SK-N-SH (cell line): ENCODE measurements at regions not wholly inside any gene's neighbourhood (a gene's known extent, or its start where the extent isn't known, plus 50 kb on each side); places are given as distances from the start of the nearest gene placed in this dataset.

Source experiments
- CTCF ChIA-PET: fragments of 300-600, 350-600 bp; formaldehyde crosslinking; extraction: SDS; loops from one replicate; lab custom pipeline; 2021; lab: Yijun Ruan, JAX
- POLR2A ChIA-PET: fragments of 350-600 bp; sonication (Branson Sonifier 250); formaldehyde crosslinking; extraction: SDS; loops from one replicate; lab custom pipeline; 2020; ENCODE audit warnings: antibody characterized with exemption, inconsistent platforms; lab: Yijun Ruan, JAX
- DNase-seq: peaks from one replicate; pipeline ENCODE4 v3.0.0; 2012
- H2AFZ ChIP-seq: fragments of 200-600 bp; sonication (generic); 2 replicates; pipeline ENCODE4 v1.8.1; 2016; ENCODE audit warnings: antibody characterized with exemption, mild to moderate bottlenecking, low read depth
- H3F3A ChIP-seq: fragments of 200-600 bp; sonication (generic); replicated peaks from 2 replicates; pipeline ENCODE3; 2016; ENCODE audit warnings: antibody characterized with exemption, mild to moderate bottlenecking; ENCODE audit not compliant: insufficient read depth
- H3K27ac ChIP-seq, 2 experiments: fragments of 200-500 bp in 1 of 2; fragments of 200-600 bp in 1 of 2; sonication (Bioruptor generic) in 1 of 2; sonication (generic), shearing (Covaris generic) in 1 of 2; 2 replicates each; pipeline versions ENCODE4 v1.5.1 to v1.6.1; 2014 to 2016; ENCODE audit warnings: low read depth in 2 of 2, inconsistent platforms in 1 of 2, low read length in 1 of 2, mild to moderate bottlenecking in 1 of 2, mixed read lengths in 1 of 2
- H3K27me3 ChIP-seq: fragments of 200-600 bp; sonication (generic), shearing (Covaris generic); 2 replicates; pipeline ENCODE4 v1.6.1; 2016; ENCODE audit warnings: mixed run types; ENCODE audit not compliant: insufficient read depth
- H3K36me3 ChIP-seq, 2 experiments: fragments of 200-500 bp in 1 of 2; fragments of 200-600 bp in 1 of 2; sonication (Bioruptor generic) in 1 of 2; sonication (generic) in 1 of 2; replicated peaks in 1 of 2; 2 replicates each; pipeline versions ENCODE3 to v1.5.1; 2014 to 2016; ENCODE audit warnings: low read length in 1 of 2, mild to moderate bottlenecking in 1 of 2; ENCODE audit not compliant: insufficient read depth in 2 of 2, control insufficient read depth in 1 of 2
- H3K4me1 ChIP-seq, 2 experiments: fragments of 200-500 bp in 1 of 2; fragments of 200-600 bp in 1 of 2; sonication (Bioruptor generic) in 1 of 2; sonication (generic), shearing (Covaris generic) in 1 of 2; 2 replicates each; pipeline versions ENCODE4 v1.5.1 to v1.6.1; 2014 to 2016; ENCODE audit warnings: low read depth in 1 of 2, low read length in 1 of 2, mixed run types in 1 of 2; ENCODE audit not compliant: insufficient read depth in 2 of 2, control insufficient read depth in 1 of 2
- H3K4me2 ChIP-seq: fragments of 200-600 bp; sonication (generic), shearing (Covaris generic); 2 replicates; pipeline ENCODE4 v1.6.1; 2017; ENCODE audit warnings: mixed run types
- H3K4me3 ChIP-seq, 2 experiments: fragments of 200-500 bp in 1 of 2; fragments of 200-600 bp in 1 of 2; sonication (Bioruptor generic) in 1 of 2; sonication (generic), shearing (Covaris generic) in 1 of 2; 2 replicates each; pipeline versions ENCODE4 v1.5.1 to v1.8.1; 2014 to 2016; ENCODE audit warnings: low read depth in 2 of 2, inconsistent platforms in 1 of 2, low read length in 1 of 2, mild to moderate bottlenecking in 1 of 2, mixed read lengths in 1 of 2, moderate library complexity in 1 of 2
- H3K79me2 ChIP-seq: fragments of 200-600 bp; sonication (generic); 2 replicates; pipeline ENCODE4 v1.8.1; 2017; ENCODE audit warnings: mild to moderate bottlenecking; ENCODE audit not compliant: insufficient read depth
- H3K9ac ChIP-seq: fragments of 200-600 bp; sonication (generic); 2 replicates; pipeline ENCODE4 v1.6.1; 2017; ENCODE audit warnings: mixed run types
- H3K9me2 ChIP-seq: fragments of 200-600 bp; sonication (generic); 2 replicates; pipeline ENCODE4 v1.6.1; 2017; ENCODE audit warnings: mixed run types
- H3K9me3 ChIP-seq: fragments of 200-600 bp; sonication (generic); 2 replicates; pipeline ENCODE4 v1.6.1; 2017; ENCODE audit warnings: mixed run types, mild to moderate bottlenecking, moderate library complexity
- H4K20me1 ChIP-seq: fragments of 200-600 bp; sonication (generic); 2 replicates; pipeline ENCODE4 v1.6.1; 2017; ENCODE audit warnings: mild to moderate bottlenecking, mixed run types; ENCODE audit not compliant: insufficient read depth
- CTCF ChIP-seq: fragments of 200-600 bp; sonication (generic); IDR thresholded peaks from 2 replicates; pipeline ENCODE4 v1.6.1; 2017; ENCODE audit warnings: antibody characterized with exemption, mild to moderate bottlenecking, moderate library complexity
- ELF1 ChIP-seq: IDR thresholded peaks from 2 replicates; pipeline ENCODE4 v1.4.0; 2012
- EZH2phosphoT487 ChIP-seq: fragments of 200-600 bp; sonication (generic); IDR thresholded peaks from 2 replicates; pipeline ENCODE4 v1.6.1; 2017; ENCODE audit warnings: low read depth, mixed run types, mild to moderate bottlenecking, antibody characterized with exemption, moderate library complexity, borderline replicate concordance
- FOSL2 ChIP-seq: IDR thresholded peaks from 2 replicates; pipeline ENCODE4 v1.4.0; 2012; ENCODE audit warnings: low read depth, mild to moderate bottlenecking, moderate library complexity, borderline replicate concordance
- FOXM1 ChIP-seq: IDR thresholded peaks from 2 replicates; pipeline ENCODE4 v1.4.0; 2012; ENCODE audit warnings: low read depth, mild to moderate bottlenecking
- GABPA ChIP-seq: IDR thresholded peaks from 2 replicates; pipeline ENCODE4 v1.4.0; 2012; ENCODE audit warnings: low read depth, mild to moderate bottlenecking
- MAX ChIP-seq: IDR thresholded peaks from 2 replicates; pipeline ENCODE4 v1.4.0; 2012; ENCODE audit warnings: low read depth
- MXI1 ChIP-seq: IDR thresholded peaks from 2 replicates; pipeline ENCODE4 v1.6.1; 2012; ENCODE audit warnings: mild to moderate bottlenecking, low read depth, low read length, improper control_type of control experiment
- NFIC ChIP-seq: IDR thresholded peaks from 2 replicates; pipeline ENCODE4 v1.4.0; 2012; ENCODE audit warnings: borderline replicate concordance
- PBX3 ChIP-seq: IDR thresholded peaks from 2 replicates; pipeline ENCODE4; 2012
- RAD21 ChIP-seq: IDR thresholded peaks from 2 replicates; pipeline ENCODE4 v1.6.1; 2012; ENCODE audit warnings: mild to moderate bottlenecking, low read length
- RCOR1 ChIP-seq: fragments of 150-350 bp; IDR thresholded peaks from 2 replicates; pipeline ENCODE4 v1.6.1; 2017; ENCODE audit warnings: antibody characterized with exemption, low read length
- REST ChIP-seq: IDR thresholded peaks from 2 replicates; pipeline ENCODE4 v1.6.1; 2012; ENCODE audit warnings: mild to moderate bottlenecking, low read depth, low read length, moderate library complexity
- RFX5 ChIP-seq: IDR thresholded peaks from 2 replicates; pipeline ENCODE4 v1.6.1; 2012; ENCODE audit warnings: mild to moderate bottlenecking, improper control_type of control experiment, low read length
- SIN3A ChIP-seq: IDR thresholded peaks from 2 replicates; pipeline ENCODE4 v1.6.1; 2012; ENCODE audit warnings: low read depth, mild to moderate bottlenecking, low read length, moderate library complexity, borderline replicate concordance
- SMC3 ChIP-seq: IDR thresholded peaks from 2 replicates; pipeline ENCODE4 v1.6.1; 2012; ENCODE audit warnings: low read depth, low read length, improper control_type of control experiment
- TAF1 ChIP-seq: IDR thresholded peaks from 2 replicates; pipeline ENCODE4 v1.6.1; 2012; ENCODE audit warnings: low read depth, mild to moderate bottlenecking, low read length, moderate library complexity, borderline replicate concordance
- TCF12 ChIP-seq: IDR thresholded peaks from 2 replicates; pipeline ENCODE4 v1.4.0; 2012
- USF2 ChIP-seq: fragments of 150-350 bp; IDR thresholded peaks from 2 replicates; pipeline ENCODE4 v1.6.1; 2017; ENCODE audit warnings: antibody characterized with exemption, low read length, low read depth, borderline replicate concordance
- WGBS: methylation state at CpG from one replicate; pipeline ENCODE4 v1.1.6; 2017; ENCODE audit warnings: low lambda C conversion rate; 5-methylcytosine and 5-hydroxymethylcytosine counted together

- TF ChIP-seq REST (no peak), USF2 (no peak)
- TF ChIP-seq, all 33 proteins: peak for 0
Observed at GRCh38 chr5:116935561-116936162, 361.0 kb upstream of the SEMA6A start (continued).

GRCh38 chr5:116930616-116931015 lies 356.0 kb upstream of the SEMA6A start:
- no peaks in the 10 kb centered on the region for H3K9me2 ChIP-seq
- no peak overlapping the region for H3K4me2 ChIP-seq
- no peaks in the 10 kb centered on the region for H3K79me2 ChIP-seq
- H2AFZ ChIP-seq, result no peak overlapping the region
- no peak for DNase-seq
- no peaks in the 10 kb centered on the region for H3F3A ChIP-seq
- H3K27me3 ChIP-seq, result no peaks in the 10 kb centered on the region
- H4K20me1 ChIP-seq, result no peaks in the 10 kb centered on the region
- no peaks in the 10 kb centered on the region for H3K9me3 ChIP-seq
- no peaks in the 10 kb centered on the region for H3K36me3 ChIP-seq
- POLR2A ChIA-PET, result interaction anchor here (0.6 kb wide), 1 partner anchor 127 kb away, joined by 3 read pairs; no protein-coding TSS in a partner anchor
- H3K27ac ChIP-seq, result no peak overlapping the region
- TF ChIP-seq MXI1 (no peak), RCOR1 (no peak), PBX3 (no peak), MAX (no peak), TAF1 (no peak), ELF1 (no peak), FOSL2 (no peak), SIN3A (no peak), EZH2phosphoT487 (no peak), NFIC (no peak), GABPA (no peak), TCF12 (no peak), SMC3 (no peak), RFX5 (no peak), RAD21 (no peak), FOXM1 (no peak), CTCF (no peak)
- 48% methylated on average over 1 of the region's 1 CpG for WGBS
- no peak overlapping the region for H3K4me3 ChIP-seq
- H3K4me1 ChIP-seq, result no peaks in the 10 kb centered on the region; a peak in 1 of 4 replicates
- H3K9ac ChIP-seq, result no peak overlapping the region
- CTCF ChIA-PET, result no interaction called here
